ENCODE measurements at regions not wholly inside any gene's neighbourhood (a gene's known extent, or its start where the extent isn't known, plus 50 kb on each side); places are given as distances from the start of the nearest gene placed in this dataset.

GRCh38 chr5:112584781-112585180 is 152.9 kb upstream of the APC start:
- TF ChIP-seq POLR2AphosphoS5 (IDR thresholded peaks at IDR 0.05) (no peak), CTCF (IDR thresholded peaks at IDR 0.05 in 8 of 11, conservative IDR thresholded peaks at IDR 0.05 in 3 of 11) (no peak), POLR2A (IDR thresholded peaks at IDR 0.05) (no peak)

Measured in spleen (tissue), 7 donors.